ENCODE measurements at regions not wholly inside any gene's neighbourhood (a gene's known extent, or its start where the extent isn't known, plus 50 kb on each side); places are given as distances from the start of the nearest gene placed in this dataset.
"Not testable (repeated sequence)": the region's sequence is repeated elsewhere in the genome, so short reads cannot be mapped to it uniquely, and the experiment has no call there.

DNA sequence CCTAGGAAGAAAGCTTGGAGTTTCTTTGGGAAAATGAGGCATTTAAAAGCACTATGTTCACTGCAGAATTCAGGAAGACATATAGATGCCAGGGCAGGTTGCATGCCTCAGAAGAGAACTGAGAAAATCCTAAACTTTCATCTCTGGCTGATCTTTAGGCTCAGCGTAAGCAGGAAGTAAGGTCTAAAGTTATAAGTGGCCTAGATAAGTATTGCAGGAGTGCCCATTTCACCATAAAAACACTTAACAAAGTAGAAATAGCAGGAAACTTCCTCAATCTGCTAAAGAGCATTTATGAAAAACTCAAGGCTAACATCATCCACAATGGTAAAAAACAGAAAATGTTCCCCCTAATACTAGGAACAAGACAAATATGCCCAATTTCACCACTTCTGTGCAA lies 320.3 kb downstream of the BMP2 start:
- no peak for FAIRE-seq

- no peak for FAIRE-seq
Observed at GRCh38 chr20:7090001-7090400, 322.5 kb downstream of the BMP2 start.

GRCh38 chr20:7090811-7091210 lies 323.3 kb downstream of the BMP2 start:
- no peak for FAIRE-seq

DNA sequence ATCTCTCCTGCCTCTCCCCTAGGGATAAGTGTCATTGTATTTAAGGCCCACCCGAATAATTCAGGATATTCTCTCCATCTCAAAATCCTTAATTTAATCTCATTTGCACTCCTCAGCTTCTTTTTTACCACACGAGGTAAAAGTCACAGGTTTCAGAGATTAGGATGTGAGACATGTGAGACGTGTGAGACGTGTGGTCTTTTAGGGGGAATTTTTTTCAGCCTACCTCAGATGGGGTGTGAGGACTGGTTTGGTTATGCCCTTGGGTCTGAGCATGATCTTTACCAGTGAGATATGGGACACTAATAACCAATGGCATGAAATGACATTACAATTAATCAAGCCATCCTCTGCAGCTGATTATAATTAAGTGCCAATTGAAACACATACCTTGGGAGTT lies 324.2 kb downstream of the BMP2 start:
- no peak for FAIRE-seq

DNA sequence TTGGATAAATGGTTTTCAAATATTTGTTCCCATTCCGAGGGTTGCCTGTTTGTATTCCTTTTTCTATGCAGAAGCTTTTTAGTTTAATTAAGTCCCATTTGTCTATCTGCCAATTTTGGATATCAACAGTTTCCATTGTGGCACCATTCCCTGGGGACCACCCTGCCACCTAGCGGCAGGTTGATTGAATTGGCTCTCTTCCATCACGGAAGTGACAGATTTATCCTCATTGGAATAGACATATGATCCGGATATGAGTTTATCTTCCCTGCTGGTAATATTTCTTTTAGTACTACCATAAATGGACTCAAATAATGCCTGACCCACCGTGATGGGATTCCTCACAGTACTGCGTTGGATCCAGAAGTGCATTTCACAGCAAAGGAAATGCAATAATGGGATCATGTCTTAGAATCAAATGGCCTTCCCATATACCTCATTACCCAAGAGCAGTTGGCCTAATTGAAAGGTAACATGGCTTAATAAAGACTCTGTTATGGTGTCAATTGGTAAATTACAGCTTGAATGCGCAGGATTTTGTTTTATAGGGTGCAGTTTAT lies 327.0 kb downstream of the BMP2 start:
- FAIRE-seq: no peak

DNA sequence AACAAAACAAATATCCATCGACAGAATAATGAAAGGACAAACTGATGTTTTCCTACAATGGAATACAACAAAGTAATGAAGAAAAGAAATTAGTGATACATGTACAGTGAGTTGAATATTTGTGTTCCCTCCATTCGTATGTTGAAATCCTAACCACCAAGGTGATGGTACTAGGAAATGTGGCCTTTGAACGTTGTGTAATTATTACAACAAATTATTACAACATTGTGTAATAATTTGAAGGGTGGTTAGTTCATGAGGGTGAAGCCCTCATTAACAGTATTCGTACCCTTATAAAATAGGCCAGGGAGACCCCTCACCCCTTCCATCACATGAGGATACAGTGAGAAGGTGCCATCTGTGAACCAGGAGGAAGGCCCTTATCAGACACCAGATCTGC lies 339.4 kb downstream of the BMP2 start:
- FAIRE-seq: no peak

DNA sequence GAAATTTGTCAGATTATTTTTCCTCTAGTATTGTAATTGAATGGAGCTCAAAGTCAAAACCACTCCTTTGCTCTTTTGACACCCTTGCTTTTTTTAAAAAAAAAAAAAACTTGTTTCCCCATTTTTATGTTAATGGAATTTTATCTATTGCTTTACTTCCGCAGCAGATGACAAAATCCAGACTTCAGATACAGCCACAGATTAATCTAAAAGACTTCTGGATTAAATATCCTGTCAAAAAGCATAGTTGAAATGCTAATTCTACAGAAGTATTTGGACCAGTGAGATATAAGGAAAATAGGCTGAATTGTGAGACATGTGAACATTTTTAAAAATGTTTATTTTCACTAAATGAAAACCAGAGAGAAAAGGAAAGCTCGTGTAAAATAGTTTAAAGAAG lies 341.4 kb downstream of the BMP2 start:
- FAIRE-seq: no peak

DNA sequence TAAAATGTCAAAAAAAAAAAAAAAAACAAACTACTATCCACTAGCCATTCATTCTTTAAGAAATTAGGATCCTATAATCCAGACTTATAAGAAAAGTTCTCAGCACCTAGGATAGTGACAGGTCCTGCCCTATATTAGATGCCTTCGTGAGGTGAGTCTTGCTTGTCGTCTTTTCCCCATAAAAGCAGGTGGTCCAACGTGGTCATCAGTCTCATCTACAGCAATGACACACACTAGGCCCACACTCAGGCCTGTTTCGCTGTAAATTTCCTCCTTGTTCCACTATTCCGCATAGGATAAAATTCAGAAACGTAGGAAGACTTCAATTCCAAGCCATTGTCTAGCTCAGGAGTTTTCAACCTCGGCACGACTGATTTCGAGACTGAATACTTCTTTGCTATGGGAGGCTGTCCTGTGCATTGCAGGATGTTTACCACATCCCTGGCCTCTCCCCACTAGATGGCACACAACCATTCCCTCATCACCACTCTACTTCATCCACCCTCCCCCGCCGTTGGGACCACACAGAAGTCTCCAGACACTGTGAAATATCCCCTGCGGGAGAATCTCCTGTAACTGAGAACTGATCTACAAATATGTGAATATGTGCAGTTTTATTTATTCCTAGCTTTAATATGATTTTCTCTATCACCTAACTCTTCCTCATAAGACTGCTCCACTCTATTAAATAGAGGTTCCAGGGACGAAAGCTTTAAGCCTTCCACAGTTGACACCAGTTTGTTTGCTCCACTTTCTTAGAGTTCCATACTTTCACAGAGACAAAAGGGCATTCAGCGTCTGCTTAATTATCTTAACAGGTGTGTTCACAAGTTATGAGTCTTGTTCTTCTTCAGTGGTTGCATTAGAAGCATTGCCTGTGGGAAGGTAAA lies 346.3 kb downstream of the BMP2 start:
- FAIRE-seq: no peak

GRCh38 chr20:7123457-7123856 lies 356.0 kb downstream of the BMP2 start:
- FAIRE-seq: no peak

DNA sequence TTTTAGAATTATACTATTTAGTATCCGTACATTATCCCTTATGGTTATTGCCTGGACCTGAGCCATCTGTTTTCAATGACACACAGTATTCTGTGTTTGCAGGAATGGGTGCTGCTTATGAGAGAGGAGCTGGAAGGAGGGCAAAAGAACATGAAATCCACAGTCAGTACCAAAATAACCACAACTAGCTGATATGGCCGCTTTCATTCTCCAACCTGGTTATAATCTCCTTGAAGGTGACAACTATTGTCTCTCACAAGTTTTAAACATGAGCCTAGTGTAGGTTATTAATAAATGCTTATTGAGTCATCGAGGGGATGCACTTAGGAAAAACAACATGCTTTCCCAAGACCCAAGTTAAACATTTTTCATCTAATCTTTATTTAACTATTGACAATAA lies 356.6 kb downstream of the BMP2 start:
- FAIRE-seq: no peak

GRCh38 chr20:7136886-7137285 lies 369.4 kb downstream of the BMP2 start:
- no peak for FAIRE-seq

DNA sequence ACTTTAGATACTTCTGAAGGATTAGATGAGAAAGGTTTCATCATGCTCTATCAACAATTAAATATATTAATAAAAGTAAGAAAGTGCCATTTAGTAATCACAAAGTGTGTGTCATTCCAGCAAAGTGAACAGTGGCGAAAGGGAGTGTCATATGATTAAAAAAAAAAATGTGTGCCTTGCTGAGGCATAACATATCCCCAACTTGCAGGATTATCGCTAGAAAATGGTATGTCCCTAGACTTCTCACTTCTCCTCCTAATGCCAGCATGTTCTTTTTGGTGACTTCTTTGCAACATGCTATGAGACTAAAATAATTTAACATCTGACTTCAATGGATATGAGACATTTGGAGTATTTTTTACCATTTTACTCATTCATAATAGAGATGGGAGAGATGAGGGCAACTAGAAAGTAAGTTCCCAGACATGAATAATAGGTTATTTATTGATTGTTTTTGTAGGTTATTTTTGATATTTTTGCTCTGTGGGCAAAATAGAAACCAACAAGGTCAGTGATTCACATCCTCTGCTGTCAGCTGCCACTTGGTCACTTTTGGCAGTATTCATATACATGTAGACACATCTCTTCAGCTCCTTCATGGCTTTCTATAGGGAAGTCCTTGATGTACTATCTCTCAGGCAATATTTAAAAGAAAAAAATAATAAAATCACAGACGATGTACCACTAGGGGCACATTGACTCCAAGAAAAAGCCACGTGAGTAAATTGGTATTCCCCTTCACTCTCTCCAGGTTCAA lies 370.1 kb downstream of the BMP2 start:
- FAIRE-seq: no peak

DNA sequence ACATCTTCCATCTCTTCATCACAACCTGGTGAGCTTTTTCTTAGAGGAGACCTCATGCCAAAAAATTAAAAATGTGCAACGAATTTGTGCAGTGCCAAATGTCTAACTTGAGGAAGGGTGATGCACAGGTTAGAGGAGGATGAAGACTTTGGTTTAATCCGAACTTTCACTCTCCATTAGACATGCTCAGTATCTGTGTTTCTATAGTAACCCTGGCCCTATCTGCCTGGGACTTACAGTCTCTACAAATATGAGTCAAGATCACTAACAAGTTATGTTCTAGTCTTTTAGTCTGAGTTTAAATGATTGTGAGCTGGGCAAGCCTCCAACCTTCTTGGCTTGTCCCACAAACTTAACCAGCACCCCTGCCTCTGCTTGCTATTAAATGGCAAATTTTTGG lies 377.0 kb downstream of the BMP2 start:
- no peak for FAIRE-seq

DNA sequence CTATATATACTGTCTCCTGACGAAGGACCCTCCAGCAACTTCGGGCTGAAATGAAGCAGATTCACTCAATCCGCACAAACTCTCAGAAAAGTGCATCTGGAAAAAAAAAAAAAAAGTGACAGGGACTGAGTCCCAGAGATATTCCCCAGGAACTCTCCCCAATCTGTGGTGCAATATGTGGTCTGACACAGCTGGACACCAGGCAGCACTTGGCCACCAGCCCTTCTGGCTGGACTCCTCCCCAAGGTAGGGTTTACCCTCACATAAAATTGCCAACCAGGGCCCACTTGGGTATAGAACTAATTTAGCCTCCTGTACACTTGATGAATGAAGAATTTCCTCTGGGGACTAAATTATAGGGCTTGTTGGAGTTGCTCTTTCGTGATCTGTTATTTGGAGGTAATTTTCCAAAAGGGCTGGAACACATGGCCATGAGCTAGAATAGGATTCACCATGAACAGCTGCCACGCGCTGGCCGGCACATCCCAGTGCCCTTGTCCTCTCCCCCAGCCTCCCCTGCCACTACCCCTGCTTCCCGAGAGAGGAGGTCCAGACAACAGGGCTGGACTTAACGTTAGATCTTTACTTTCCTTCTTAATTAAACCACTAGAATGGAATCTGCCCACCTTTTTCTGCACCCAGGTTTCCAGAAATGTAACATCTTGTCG lies 379.2 kb downstream of the BMP2 start:
- no peak for FAIRE-seq

- no peak for FAIRE-seq
Observed at GRCh38 chr20:7147220-7147601, 379.7 kb downstream of the BMP2 start.

DNA sequence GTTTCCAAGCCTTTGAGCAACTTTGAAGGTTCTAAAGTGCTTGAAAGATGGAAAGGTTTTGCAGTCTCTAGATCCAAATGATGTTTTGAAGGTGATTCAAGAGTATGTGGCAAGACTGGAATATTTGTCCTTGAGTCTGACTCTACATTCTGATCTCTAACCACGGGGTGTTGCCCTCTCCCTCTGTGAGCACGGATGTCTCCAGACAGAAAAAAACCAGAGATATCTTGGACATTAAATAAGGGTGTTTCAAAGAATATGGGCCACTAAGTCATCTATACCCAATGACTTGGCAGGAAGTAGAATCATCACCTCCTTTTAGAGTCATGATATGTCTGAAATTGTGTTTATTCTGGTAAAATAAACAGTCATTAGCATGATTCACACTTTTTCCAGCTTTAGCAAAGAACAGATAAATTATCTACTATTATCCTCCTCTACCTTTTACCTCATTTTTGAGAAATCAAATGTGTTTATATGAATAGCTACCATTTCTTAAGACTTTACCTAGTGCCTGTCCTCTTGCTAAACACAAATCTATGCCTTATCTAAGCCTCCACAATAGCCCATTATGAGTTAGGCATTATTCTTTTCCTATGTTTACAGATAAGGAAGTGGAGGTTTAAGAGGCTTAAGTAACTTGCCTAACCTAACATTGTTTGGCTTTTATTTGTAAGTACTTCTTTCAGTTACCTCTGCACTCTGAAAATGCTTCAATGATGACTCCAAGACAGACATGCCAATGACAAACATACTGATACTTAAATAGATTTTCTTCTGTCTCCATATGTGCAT lies 384.4 kb downstream of the BMP2 start:
- FAIRE-seq: no peak

GRCh38 chr20:7155282-7155681 lies 387.8 kb downstream of the BMP2 start:
- FAIRE-seq: no peak

- FAIRE-seq: no peak
Observed at GRCh38 chr20:7155794-7156193, 388.3 kb downstream of the BMP2 start.

DNA sequence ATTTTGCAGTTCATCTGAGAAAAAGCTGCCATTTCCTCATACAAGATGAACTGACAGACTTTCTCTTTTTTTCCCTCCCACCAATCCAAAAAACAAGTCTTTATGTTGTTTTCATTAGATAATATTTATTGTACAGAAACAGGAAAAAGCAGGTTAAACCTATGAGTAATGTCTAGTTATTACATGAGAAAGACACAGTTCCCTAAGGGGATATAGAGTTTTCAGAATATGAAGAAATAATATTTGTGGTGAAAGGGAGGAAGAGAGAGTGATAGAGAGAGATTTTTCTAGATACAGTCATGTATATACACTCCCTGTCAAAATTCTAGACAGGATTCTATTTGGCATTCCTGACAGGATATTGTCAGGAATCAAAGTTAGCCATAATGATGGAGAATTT lies 392.4 kb downstream of the BMP2 start:
- FAIRE-seq: no peak

DNA sequence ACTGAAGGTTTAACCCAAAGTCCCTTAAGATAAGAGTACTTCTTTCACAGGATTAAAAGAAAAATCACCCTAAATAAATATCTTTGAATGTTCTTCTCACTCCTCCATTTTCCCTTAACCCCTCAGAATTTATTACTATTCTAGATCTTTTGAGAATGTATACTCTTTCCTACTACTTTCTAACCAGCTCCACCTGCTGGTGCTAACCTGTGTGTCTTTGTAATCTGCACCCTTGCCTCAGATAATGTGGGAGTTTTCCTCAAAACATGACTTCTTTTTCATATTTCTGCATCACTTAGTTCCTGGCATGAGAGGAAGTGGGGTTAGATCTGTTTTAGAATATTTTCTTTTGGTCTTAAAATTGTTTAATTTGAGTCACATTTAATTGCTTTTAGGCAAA lies 394.2 kb downstream of the BMP2 start:
- FAIRE-seq: no peak

- FAIRE-seq: no peak
Observed at GRCh38 chr20:7171911-7172310, 404.4 kb downstream of the BMP2 start.

- no peak for FAIRE-seq
Observed at GRCh38 chr20:7174554-7174953, 407.1 kb downstream of the BMP2 start.

DNA sequence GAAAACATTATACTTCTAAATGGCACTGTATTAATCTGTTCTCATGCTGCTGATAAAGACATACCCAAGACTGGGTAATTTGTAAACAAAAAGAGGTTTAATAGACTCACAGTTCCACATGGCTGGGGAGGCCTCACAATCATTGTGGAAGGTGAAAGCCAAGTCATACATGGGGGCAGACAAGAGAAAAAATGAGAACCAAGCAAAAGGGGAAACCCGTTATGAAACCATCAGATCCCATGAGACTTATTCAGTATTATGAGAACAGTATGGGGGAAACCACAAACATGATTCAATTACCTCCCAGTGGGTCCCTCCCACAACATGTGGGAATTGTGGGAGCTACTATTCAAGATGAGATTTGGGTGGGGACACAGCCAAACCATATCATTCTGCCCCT lies 408.3 kb downstream of the BMP2 start:
- FAIRE-seq: not testable (repeated sequence)

All from TTC549 (cell line).